Stimulated activated CD4-positive, alpha-beta T cell treated with anti-CD3 and anti-CD28 coated beads, Interleukin-4, amount 100 ng/mL, for 1 hour (primary cell): ENCODE measurements at regions not wholly inside any gene's neighbourhood (a gene's known extent, or its start where the extent isn't known, plus 50 kb on each side); places are given as distances from the start of the nearest gene placed in this dataset.
"Not testable (repeated sequence)": the region's sequence is repeated elsewhere in the genome, so short reads cannot be mapped to it uniquely, and the experiment has no call there.

Source experiments
- DNase-seq: peaks from one replicate; pipeline ENCODE4 v3.0.0-alpha.2; 2020

- DNase-seq: no peak
Measured at GRCh38 chr5:136738829-136739228, 373.5 kb upstream of the TRPC7 start.

DNA sequence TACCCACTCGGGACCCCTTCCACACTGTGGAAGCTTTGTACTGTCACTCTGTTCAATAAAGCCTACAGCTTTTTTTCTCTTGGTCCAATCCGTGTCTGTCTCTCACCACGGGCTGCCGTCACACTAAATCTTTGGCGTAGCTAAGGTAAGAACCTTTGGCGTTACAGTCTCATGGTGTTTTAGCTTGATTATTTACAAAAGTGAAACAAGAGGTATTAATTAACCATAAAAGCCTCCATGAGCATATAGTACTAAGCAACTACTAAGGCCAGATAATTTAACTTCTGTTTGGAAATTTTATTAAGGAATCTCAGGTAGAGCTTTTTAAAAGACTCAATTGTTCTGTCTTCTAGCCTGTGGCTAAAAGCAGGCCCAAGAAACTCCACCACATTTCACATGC is 370.7 kb upstream of the TRPC7 start:
- DNase-seq: no peak

DNA sequence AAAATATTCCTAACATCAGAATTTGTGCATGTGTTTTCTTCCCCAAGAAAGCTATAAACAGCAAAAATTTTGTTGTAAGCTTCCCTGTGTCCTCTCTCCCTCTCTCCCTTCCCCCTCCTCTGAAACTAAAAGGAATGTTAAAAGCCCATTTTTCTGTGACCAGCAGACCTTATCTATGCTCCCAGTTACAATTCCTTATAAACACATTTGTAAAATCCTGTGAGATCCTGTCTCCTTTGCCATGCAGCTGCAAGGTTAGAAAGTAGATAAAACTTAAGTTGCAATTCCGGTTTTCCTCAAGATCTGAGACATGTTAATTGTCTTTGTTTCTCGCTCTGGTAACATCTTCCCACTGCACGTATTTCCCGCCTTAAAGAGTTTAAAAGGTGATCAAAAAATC is 370.3 kb upstream of the TRPC7 start:
- not testable (repeated sequence) for DNase-seq

DNA sequence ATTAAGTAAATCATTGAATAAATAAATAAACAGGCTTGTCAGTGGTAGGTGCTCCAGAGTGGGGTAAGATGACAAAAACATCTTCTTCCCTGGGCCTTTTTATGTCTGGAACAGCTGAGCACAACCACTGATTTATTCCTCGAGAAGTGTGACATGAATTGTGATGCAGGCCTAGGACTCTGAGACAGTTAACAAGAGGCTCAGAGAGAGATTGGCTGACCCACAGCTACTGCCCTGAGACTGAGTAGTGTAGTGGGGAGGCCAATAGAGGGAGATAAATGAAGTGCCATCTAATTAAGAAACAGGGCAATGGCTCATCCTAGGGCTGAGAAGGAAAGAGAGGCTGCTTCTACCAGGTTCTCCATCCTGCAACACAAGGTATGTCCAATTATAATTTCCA is 369.3 kb upstream of the TRPC7 start:
- no peak for DNase-seq

DNA sequence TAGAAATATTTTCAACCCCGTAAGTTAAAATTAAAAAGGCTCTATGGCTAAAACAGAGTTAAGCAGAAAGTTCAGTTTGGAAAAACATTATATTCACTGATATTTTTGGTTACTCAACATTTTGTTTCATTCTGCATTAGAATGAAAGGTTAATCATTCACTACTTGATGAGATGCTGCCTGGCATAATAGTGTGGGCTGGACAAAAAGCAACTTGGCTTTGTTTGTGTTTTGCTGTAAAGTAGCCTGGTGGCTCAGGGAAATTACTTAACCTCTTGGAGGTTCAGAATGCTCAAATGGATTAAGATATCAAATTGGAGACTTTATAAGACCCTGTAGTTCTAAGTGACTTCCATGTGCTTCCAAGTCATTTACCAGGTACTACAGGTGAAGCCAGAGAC is 367.4 kb upstream of the TRPC7 start:
- no peak for DNase-seq

DNA sequence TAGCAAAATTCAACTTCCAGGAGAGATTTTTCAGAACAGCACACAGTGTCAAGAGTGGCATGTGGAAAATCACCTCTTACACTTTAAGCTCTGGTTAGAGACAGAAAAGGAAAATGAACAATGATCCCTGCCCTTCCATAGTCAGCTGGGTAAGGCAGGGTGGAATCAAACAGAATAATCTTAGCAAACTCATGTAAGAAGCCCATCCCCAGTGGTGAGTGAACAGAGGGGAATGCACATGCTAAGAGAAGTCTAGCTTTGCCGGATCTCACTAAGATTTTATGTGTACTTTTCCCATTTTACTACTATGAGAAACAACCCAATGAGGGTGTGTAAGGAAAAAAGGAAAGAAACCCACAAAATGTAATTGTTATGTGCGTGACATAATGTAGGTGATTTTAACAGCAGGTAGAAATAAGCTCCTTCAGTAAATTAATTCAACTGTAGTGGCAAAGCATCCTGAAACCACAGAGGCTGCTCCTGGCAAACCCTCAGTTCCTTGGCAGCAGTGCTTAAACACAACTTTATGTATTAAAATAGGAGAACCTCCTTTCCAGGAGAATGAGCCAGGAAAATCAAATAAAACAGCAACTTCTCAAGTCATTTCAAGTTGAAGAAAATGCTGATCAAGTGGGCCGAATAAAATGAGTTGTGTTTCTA is 366.0 kb upstream of the TRPC7 start:
- no peak for DNase-seq

GRCh38 chr5:136730426-136730825 is 365.1 kb upstream of the TRPC7 start:
- no peak for DNase-seq

- DNase-seq: no peak
Measured at GRCh38 chr5:136729901-136730355, 364.6 kb upstream of the TRPC7 start.

GRCh38 chr5:136726506-136726905 is 361.2 kb upstream of the TRPC7 start:
- no peak for DNase-seq

DNA sequence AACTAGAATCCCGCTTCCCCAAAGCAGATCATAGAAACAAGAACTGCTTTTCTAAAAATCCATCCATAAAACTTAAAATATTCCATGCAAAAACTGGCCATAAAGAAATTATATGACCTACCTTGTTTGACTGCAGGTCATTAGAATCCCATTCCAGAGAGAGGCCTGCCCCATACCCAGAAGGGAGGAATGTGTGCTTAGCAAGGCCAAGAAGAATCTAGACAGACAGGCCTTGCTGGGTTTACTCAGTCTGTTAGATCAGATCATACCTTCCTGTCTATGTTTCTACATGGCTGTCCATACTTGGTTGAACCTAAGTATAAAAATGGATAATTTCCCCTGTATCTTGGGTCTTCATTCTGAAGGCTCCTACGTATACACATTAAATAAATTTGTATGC is 358.8 kb upstream of the TRPC7 start:
- no peak for DNase-seq

- no peak for DNase-seq
Measured at GRCh38 chr5:136722581-136722980, 357.2 kb upstream of the TRPC7 start.

GRCh38 chr5:136722086-136722485 is 356.7 kb upstream of the TRPC7 start:
- DNase-seq: no peak

DNA sequence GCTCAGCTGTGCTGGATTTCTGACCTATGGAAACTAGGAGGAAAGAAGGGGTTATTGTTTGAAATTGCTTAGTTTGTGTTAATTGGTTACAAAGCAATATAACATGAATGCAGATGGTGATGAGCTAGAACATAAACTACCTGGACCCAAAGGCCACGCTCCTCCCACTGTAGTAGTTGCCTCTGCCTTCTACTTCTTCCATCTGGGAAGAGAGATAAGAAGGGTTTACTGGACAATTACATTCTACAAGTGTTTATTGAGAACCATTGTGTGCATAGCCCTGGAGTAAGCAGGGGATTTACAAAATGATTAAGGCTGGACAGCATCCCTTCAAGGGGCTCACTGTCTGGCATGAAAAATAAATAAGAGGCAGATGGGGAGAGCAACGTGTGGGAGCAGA is 355.3 kb upstream of the TRPC7 start:
- DNase-seq: no peak

DNA sequence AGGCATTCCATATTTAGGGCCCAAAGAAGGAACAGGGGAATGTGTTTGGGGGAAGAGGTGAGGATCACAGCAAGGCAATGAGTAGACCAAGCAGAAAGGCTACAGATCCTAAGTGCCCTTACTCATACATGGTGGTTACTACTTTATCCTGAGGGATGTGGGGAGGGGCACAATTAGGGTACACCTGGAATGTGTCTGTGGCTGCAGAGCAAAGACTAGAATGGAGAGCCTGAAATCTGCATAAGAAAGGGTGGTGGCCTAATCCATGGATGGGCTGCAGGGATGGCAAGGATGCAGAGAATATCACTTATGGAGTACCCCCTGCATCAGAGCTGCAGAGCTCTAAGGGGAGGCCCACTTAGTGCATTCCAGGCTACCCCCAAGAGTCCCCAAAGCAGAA is 352.6 kb upstream of the TRPC7 start:
- DNase-seq: no peak

DNA sequence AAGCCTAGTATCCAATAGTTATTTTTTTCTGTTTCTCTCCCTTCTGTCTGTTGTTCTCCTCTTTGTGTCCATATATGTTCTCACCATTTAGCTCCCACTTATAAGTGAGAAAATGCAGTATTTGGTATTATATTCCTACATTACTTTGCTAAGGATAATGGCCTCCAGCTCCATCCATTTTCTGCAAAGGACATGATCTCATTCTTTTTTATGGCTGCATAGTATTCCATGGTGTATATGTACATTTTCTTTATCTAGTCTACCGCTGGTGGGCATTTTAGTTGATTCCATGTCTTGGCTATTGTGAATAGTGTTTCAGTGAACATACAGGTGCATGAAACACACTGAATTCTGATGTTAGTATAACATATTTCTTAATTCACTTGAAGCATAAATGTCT is 348.9 kb upstream of the TRPC7 start:
- DNase-seq: no peak

- no peak for DNase-seq
Measured at GRCh38 chr5:136712628-136713027, 347.3 kb upstream of the TRPC7 start.

DNA sequence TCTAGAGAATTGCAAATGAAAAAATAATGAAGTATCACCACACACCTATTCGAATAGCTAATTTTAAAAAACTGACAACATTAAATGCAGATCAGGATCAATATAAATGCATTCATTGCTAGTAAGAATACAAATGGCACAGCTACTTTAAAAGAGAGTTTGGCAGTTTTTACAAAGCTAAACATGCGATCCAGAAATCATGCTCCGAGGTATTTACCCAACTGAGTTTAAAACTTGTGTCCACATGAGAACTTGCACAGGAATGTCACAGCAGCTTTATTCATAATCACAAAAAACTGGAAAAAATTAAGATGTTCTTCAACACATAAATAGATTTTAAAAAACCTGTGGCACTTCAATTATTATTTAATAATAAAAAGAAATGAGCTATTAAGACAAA is 345.5 kb upstream of the TRPC7 start:
- no peak for DNase-seq

- no peak for DNase-seq
Measured at GRCh38 chr5:136703706-136704105, 338.4 kb upstream of the TRPC7 start.

- DNase-seq: no peak
Measured at GRCh38 chr5:136703036-136703435, 337.7 kb upstream of the TRPC7 start.

- no peak for DNase-seq
Measured at GRCh38 chr5:136701191-136701590, 335.8 kb upstream of the TRPC7 start.

- no peak for DNase-seq
Measured at GRCh38 chr5:136699651-136700050, 334.3 kb upstream of the TRPC7 start.

DNA sequence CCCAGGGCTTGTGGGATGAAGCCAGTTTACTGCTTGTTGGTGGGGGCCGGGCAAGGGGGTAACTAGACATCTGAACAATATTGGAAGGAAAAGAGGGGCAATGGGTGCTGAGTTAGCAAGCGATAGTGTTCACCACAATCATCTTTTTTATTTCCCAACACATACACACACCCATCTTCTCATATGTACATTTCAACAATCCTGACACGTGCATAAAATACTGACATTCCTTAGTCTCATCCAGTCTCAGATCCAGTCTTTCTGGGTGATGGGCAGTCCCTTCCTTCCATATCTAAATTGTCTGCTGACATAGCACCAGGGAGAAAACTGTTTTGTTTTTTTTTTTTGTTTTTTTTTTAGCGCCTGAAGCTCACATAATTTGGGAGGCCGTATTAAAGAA is 333.6 kb upstream of the TRPC7 start:
- no peak for DNase-seq

DNA sequence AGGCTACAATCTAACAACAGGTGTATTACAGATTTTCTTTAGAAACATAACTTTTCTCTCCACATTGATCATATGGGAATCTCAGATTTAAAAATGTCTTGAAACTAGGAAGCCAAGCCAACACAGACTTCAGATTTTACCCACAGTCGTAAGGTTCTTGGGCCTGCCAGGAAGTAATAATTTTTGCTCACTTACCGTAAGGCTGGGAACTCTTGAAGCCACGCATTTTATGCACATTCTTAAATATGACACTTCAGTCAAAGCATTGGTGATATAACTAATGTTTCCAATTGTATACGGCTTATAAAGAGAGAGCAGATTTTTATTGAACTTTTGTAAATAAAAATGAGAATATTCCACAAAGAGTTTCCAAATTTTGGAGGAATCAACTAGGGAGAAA is 328.9 kb upstream of the TRPC7 start:
- DNase-seq: no peak

- no peak for DNase-seq
Measured at GRCh38 chr5:136689552-136689951, 324.2 kb upstream of the TRPC7 start.

DNA sequence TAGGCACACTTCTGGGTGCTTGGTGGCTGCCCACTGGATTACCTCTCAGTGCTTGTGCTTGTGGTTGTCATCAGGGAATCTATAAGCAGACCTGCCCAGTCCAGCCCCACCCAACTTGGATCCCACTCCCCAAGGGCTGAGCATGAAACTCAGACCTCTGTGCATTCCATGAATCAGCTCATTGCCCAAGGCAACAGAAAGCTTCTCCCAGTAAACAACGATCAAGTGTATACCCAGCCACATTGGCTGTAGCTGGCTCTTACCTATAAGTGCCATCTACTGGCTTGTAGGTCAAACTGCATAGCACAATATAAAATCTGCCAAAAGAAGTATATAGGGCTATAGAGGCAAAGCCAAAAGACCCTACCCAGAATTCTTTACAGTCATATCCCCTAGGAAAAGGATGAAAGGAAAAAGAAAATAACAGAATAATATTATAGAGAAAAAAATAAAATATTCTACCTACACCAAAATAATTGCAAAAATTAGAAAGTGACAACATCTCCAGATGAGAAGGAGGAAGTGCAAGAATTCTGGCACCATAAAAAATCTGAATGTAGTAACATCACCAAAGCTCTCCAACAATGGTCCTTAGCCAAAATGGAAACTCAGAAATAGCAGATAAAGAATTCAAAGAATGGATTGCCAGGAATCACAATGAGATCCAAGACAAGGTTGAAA is 321.0 kb upstream of the TRPC7 start:
- no peak for DNase-seq
